ENCODE measurements at regions not wholly inside any gene's neighbourhood (a gene's known extent, or its start where the extent isn't known, plus 50 kb on each side); places are given as distances from the start of the nearest gene placed in this dataset.

GRCh38 chr1:25148673-25149300 is 83.5 kb downstream of the SYF2 start:
- Histone ChIP-seq H3K4ac (ENCODE audit: low read depth, low read length) (no peak overlapping the region), H3K56ac (ENCODE audit: insufficient read length, low read depth, low read length) (no peak overlapping the region), H2BK120ac (ENCODE audit: low read depth, low read length, poor library complexity, severe bottlenecking) (no peak overlapping the region), H3K9ac (ENCODE audit: extremely low read depth, insufficient read length, low read length) (no peak overlapping the region), H3K4me1 (ENCODE audit: insufficient read depth, low read length) (no peaks in the 10 kb centered on the region), H4K5ac (ENCODE audit: insufficient read length, low read depth, low read length) (no peak overlapping the region), H3K4me2 (ENCODE audit: insufficient read depth, insufficient read length, low read length) (no peak overlapping the region), H4K20me1 (ENCODE audit: control insufficient read depth, insufficient read depth, insufficient read length) (no peaks in the 10 kb centered on the region), H3K79me1 (ENCODE audit: insufficient read depth, low read depth, low read length, poor library complexity, severe bottlenecking) (no peaks in the 10 kb centered on the region), H4K8ac (replicated peaks; ENCODE audit: insufficient read length, low read depth, low read length) (no peak overlapping the region), H3K18ac (ENCODE audit: insufficient read length, low read depth, low read length) (no peak overlapping the region), H3K27me3 (ENCODE audit: insufficient read depth, low read length) (no peaks in the 10 kb centered on the region), H2BK12ac (ENCODE audit: insufficient read length, low read depth, low read length) (no peak overlapping the region), H3K23me2 (ENCODE audit: insufficient read length, low read depth, low read length, poor library complexity, severe bottlenecking) (no peaks in the 10 kb centered on the region), H2BK15ac (ENCODE audit: low read depth, low read length) (no peak overlapping the region), H2BK5ac (ENCODE audit: insufficient read length, low read length) (no peak overlapping the region), H3K79me2 (ENCODE audit: insufficient read depth, low read length) (no peaks in the 10 kb centered on the region), H2BK20ac (ENCODE audit: low read depth, low read length, poor library complexity, severe bottlenecking) (no peak overlapping the region), H3T11ph (ENCODE audit: low read length) (no peak overlapping the region), H3K23ac (ENCODE audit: insufficient read length, low read depth, low read length) (no peak overlapping the region), H3K27ac (ENCODE audit: insufficient read length, low read depth, low read length) (no peak overlapping the region), H3K9me3 (ENCODE audit: control insufficient read depth, low read depth, low read length) (no peaks in the 10 kb centered on the region), H3K14ac (ENCODE audit: insufficient read depth, low read length) (no peak overlapping the region), H4K91ac (ENCODE audit: insufficient read length, low read depth, low read length) (no peak overlapping the region), H2AFZ (ENCODE audit: low read length) (peak overlapping the region; percentile 54), H2AK5ac (ENCODE audit: insufficient read length, low read length) (no peak overlapping the region)
- Mint-ChIP-seq H3K27ac (no peak overlapping the region), H3K4me3 (no peak overlapping the region), H3K27me3 (ENCODE audit: low read depth) (no peaks in the 10 kb centered on the region), H3K4me1 (peaks cover 2 to 4% of the 10 kb centered on the region in 2 experiments; a peak in 2 of 4 replicates), H3K9me3 (peaks cover 0 to 4% of the 10 kb centered on the region in 2 experiments; a peak in 1 of 5 replicates), H3K36me3 (ENCODE audit: insufficient read depth in 1 of 3, low read depth in 3 of 3) (no peaks in the 10 kb centered on the region)
- TF ChIP-seq, protein P1, sequence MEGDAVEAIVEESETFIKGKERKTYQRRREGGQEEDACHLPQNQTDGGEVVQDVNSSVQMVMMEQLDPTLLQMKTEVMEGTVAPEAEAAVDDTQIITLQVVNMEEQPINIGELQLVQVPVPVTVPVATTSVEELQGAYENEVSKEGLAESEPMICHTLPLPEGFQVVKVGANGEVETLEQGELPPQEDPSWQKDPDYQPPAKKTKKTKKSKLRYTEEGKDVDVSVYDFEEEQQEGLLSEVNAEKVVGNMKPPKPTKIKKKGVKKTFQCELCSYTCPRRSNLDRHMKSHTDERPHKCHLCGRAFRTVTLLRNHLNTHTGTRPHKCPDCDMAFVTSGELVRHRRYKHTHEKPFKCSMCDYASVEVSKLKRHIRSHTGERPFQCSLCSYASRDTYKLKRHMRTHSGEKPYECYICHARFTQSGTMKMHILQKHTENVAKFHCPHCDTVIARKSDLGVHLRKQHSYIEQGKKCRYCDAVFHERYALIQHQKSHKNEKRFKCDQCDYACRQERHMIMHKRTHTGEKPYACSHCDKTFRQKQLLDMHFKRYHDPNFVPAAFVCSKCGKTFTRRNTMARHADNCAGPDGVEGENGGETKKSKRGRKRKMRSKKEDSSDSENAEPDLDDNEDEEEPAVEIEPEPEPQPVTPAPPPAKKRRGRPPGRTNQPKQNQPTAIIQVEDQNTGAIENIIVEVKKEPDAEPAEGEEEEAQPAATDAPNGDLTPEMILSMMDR (conservative IDR thresholded peaks at IDR 0.05): peak; percentile 77
- peak; percentile 52 for DNase-seq
- no CpG with 5 or more reads among the region's 2 CpGs for WGBS (ENCODE audit: extremely low coverage, insufficient read length, low lambda C conversion rate)

Data from H9 (cell line).